GM12878 (cell line): ENCODE measurements at regions not wholly inside any gene's neighbourhood (a gene's known extent, or its start where the extent isn't known, plus 50 kb on each side); places are given as distances from the start of the nearest gene placed in this dataset.

Source experiments
- ATAC-seq: fragments of 200-7000 bp; cut with Tn5 transposase; 3 replicates; pipeline ENCODE4 v1.9.1; 2020; ENCODE audit warnings: mild to moderate bottlenecking, moderate library complexity
- BruUV-seq: library from RNA; stranded (reverse); fragments of 400-500 nt; replicated peaks from 2 replicates; lab custom pipeline; 2021; lab: Mats Ljungman, UMichigan
- CTCF ChIA-PET: fragments of 300-600 bp; sonication (Branson Sonifier 250); formaldehyde crosslinking; extraction: SDS; loops from one replicate; lab custom pipeline; 2021; ENCODE audit warnings: inconsistent platforms; lab: Yijun Ruan, JAX
- POLR2A ChIA-PET: fragments of 350-600 bp; formaldehyde crosslinking; extraction: SDS; loops from one replicate; lab custom pipeline; 2021; ENCODE audit warnings: inconsistent platforms; lab: Charles Lee
- RAD21 ChIA-PET: fragments of 300-600 bp; sonication (Branson Sonifier 250); formaldehyde crosslinking; loops from one replicate; lab custom pipeline; 2023; ENCODE audit warnings: antibody characterized with exemption; ENCODE audit not compliant: unreplicated experiment; lab: Charles Lee
- SMC1A ChIA-PET: fragments of 300-600 bp; sonication (Branson Sonifier 250); formaldehyde crosslinking; loops from one replicate; lab custom pipeline; 2023; ENCODE audit not compliant: unreplicated experiment, uncharacterized antibody; lab: Charles Lee
- DNase-seq: peaks from one replicate; pipeline ENCODE4 v3.0.0-alpha.2; 2011; ENCODE audit warnings: low read depth, low spot score
- FAIRE-seq: peaks from 3 replicates; lab custom pipeline; 2011; peaks lifted over from hg19 to GRCh38; lab: Jason Lieb, UNC
- H2AFZ ChIP-seq: 2 replicates; pipeline ENCODE4 v1.6.0; 2011; ENCODE audit warnings: low read depth, low read length, control low read depth; ENCODE audit not compliant: control insufficient read depth
- H3K27ac ChIP-seq: 2 replicates; pipeline ENCODE4 v1.5.1; 2011; ENCODE audit warnings: control low read depth; ENCODE audit not compliant: control insufficient read depth, insufficient read depth
- H3K27me3 ChIP-seq, 2 experiments: replicated peaks in 1 of 2; 2 replicates each; pipeline versions ENCODE4 v1.6.0 to v1.6.1; 2011; ENCODE audit warnings: low read length in 1 of 2; ENCODE audit not compliant: control insufficient read depth in 2 of 2, insufficient read depth in 2 of 2
- H3K36me3 ChIP-seq, 2 experiments: 2 replicates each; pipeline ENCODE4 v1.5.1; 2011; ENCODE audit warnings: low read length in 1 of 2; ENCODE audit not compliant: control insufficient read depth in 2 of 2, insufficient read depth in 2 of 2
- H3K4me1 ChIP-seq: 2 replicates; pipeline ENCODE4 v1.6.1; 2011; ENCODE audit warnings: mild to moderate bottlenecking, low read length, moderate library complexity, mixed read lengths; ENCODE audit not compliant: control insufficient read depth, insufficient read depth
- H3K4me2 ChIP-seq: 2 replicates; pipeline ENCODE4 v1.6.0; 2011; ENCODE audit warnings: control low read depth; ENCODE audit not compliant: control insufficient read depth, insufficient read depth
- H3K4me3 ChIP-seq: fragments of 200-600 bp; sonication (generic); 2 replicates; pipeline ENCODE4 v1.5.1; 2016
- H3K79me2 ChIP-seq: 2 replicates; pipeline ENCODE4 v1.6.0; 2011; ENCODE audit warnings: low read length; ENCODE audit not compliant: control insufficient read depth, insufficient read depth
- H3K9ac ChIP-seq: 2 replicates; pipeline ENCODE4 v1.8.0; 2011; ENCODE audit warnings: low read length, control low read depth, mixed read lengths; ENCODE audit not compliant: control insufficient read depth, insufficient read depth
- H3K9me3 ChIP-seq: replicated peaks from 3 replicates; pipeline ENCODE4 v1.5.1; 2011; ENCODE audit warnings: mild to moderate bottlenecking, low read length; ENCODE audit not compliant: control insufficient read depth, insufficient read depth
- H4K20me1 ChIP-seq: 2 replicates; pipeline ENCODE4 v1.6.0; 2011; ENCODE audit not compliant: control insufficient read depth, insufficient read depth
- BCL11A ChIP-seq: IDR thresholded peaks from 2 replicates; pipeline ENCODE4 v1.6.1; 2011; ENCODE audit warnings: low read depth, low read length
- BMI1 ChIP-seq: fragments of 450-650 bp; IDR thresholded peaks from 2 replicates; pipeline ENCODE4 v1.6.1; 2016; ENCODE audit warnings: mild to moderate bottlenecking, moderate library complexity, borderline replicate concordance
- CEBPB ChIP-seq, 2 experiments: fragments of 150-350 bp in 1 of 2; IDR thresholded peaks; 2 replicates each; pipeline ENCODE4 v1.6.1; 2012 to 2014; ENCODE audit warnings: low read depth in 2 of 2, low read length in 2 of 2, borderline replicate concordance in 1 of 2, inconsistent platforms in 1 of 2
- HCFC1 ChIP-seq: fragments of 150-350 bp; IDR thresholded peaks from 2 replicates; pipeline ENCODE4 v1.6.1; 2014; ENCODE audit warnings: low read length
- NFYB ChIP-seq: IDR thresholded peaks from 2 replicates; pipeline ENCODE4 v1.6.1; 2011; ENCODE audit warnings: low read depth, mild to moderate bottlenecking, low read length, improper control_type of control experiment, moderate library complexity; ENCODE audit not compliant: insufficient read depth
- RB1 ChIP-seq: fragments of 450-650 bp; formaldehyde crosslinking; IDR thresholded peaks from 2 replicates; pipeline ENCODE4 v1.6.1; 2017; ENCODE audit warnings: mild to moderate bottlenecking, borderline replicate concordance
- RFX5 ChIP-seq: IDR thresholded peaks from 2 replicates; pipeline ENCODE4 v1.6.1; 2011; ENCODE audit warnings: low read depth, low read length, improper control_type of control experiment
- SIN3A ChIP-seq: IDR thresholded peaks from 2 replicates; pipeline ENCODE4 v1.6.1; 2012; ENCODE audit warnings: low read depth, low read length, improper control_type of control experiment
- SIX5 ChIP-seq: IDR thresholded peaks from 2 replicates; pipeline ENCODE4 v1.6.1; 2011; ENCODE audit warnings: mild to moderate bottlenecking, low read depth, low read length, moderate library complexity; ENCODE audit not compliant: severe bottlenecking
- ZNF384 ChIP-seq: IDR thresholded peaks from 2 replicates; pipeline ENCODE4 v1.6.1; 2012; ENCODE audit warnings: low read depth, mild to moderate bottlenecking, low read length, improper control_type of control experiment, borderline replicate concordance
- in situ Hi-C: fragments of 300-500 bp; cut with MboI; formaldehyde crosslinking; loops from 9 replicates; pipeline ENCODE4 v1.14.3; 2018; ENCODE audit warnings: mixed read lengths
- intact Hi-C: fragments of 100-400 bp; cut with micrococcal nuclease; formaldehyde crosslinking; loops from one replicate; pipeline ENCODE4 v1.14.2; 2022; ENCODE audit not compliant: unreplicated experiment
- TF ChIP-seq, protein P1 (sequence below): fragments of 450-650 bp; IDR thresholded peaks from 2 replicates; pipeline ENCODE4 v1.6.1; 2017; ENCODE audit warnings: antibody characterized with exemption, mild to moderate bottlenecking, moderate library complexity
- TF ChIP-seq, protein P2 (sequence below): fragments of 450-650 bp; IDR thresholded peaks from 2 replicates; pipeline ENCODE4 v1.6.1; 2018; ENCODE audit warnings: mild to moderate bottlenecking, low read depth, moderate library complexity; ENCODE audit not compliant: partially characterized antibody

DNA sequence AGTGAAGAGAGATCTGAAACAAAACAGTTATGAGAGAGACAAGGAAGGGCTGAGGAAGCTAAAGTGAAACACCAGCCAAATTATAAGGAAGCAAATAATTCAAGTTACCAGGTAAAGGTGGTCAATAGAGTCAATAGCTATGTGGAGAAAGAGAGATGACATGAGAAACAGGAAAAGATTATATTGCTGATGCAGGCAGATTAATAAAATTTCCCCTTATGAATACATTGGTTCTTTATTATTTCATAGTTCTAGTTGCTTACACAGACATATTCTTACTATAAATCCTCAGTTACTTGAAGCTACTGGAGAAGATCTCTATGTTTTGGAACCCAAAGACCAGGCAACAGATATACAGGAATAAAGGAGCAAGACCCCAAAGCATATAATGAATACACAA, 273.7 kb upstream of the CTSO start:
- in situ Hi-C loops = no loop called here
- SMC1A ChIA-PET = interaction anchor here (0.7 to 1.5 kb wide), 2 partner anchors 23 to 53 kb away, joined by 4 read pairs; no protein-coding TSS in a partner anchor
- no peak for ATAC-seq
- no peaks in the 10 kb centered on the region for H3K27me3 ChIP-seq
- no peaks in the 10 kb centered on the region for H4K20me1 ChIP-seq
- no peak overlapping the region for H3K27ac ChIP-seq
- no peak for DNase-seq
- no peaks in the 10 kb centered on the region for H3K36me3 ChIP-seq
- no peak for FAIRE-seq
- H3K79me2 ChIP-seq = no peaks in the 10 kb centered on the region
- POLR2A ChIA-PET = no interaction called here
- no peaks in the 10 kb centered on the region for H3K9me3 ChIP-seq
- no TSS peak for BruUV-seq
- no peak overlapping the region for H3K9ac ChIP-seq
- no peak overlapping the region for H3K4me2 ChIP-seq
- intact Hi-C loops = no loop called here
- no peaks in the 10 kb centered on the region for H3K4me1 ChIP-seq
- no peak overlapping the region for H3K4me3 ChIP-seq
- TF ChIP-seq BMI1 = no peak
- TF ChIP-seq RB1 = no peak
- no peak for TF ChIP-seq CEBPB (IDR thresholded peaks at IDR 0.05; ENCODE audit: borderline replicate concordance in 1 of 2, low read depth in 2 of 2, low read length in 2 of 2)
- TF ChIP-seq NFYB = no peak
- no peak for TF ChIP-seq HCFC1
- no peak for TF ChIP-seq BCL11A
- TF ChIP-seq, protein P1, sequence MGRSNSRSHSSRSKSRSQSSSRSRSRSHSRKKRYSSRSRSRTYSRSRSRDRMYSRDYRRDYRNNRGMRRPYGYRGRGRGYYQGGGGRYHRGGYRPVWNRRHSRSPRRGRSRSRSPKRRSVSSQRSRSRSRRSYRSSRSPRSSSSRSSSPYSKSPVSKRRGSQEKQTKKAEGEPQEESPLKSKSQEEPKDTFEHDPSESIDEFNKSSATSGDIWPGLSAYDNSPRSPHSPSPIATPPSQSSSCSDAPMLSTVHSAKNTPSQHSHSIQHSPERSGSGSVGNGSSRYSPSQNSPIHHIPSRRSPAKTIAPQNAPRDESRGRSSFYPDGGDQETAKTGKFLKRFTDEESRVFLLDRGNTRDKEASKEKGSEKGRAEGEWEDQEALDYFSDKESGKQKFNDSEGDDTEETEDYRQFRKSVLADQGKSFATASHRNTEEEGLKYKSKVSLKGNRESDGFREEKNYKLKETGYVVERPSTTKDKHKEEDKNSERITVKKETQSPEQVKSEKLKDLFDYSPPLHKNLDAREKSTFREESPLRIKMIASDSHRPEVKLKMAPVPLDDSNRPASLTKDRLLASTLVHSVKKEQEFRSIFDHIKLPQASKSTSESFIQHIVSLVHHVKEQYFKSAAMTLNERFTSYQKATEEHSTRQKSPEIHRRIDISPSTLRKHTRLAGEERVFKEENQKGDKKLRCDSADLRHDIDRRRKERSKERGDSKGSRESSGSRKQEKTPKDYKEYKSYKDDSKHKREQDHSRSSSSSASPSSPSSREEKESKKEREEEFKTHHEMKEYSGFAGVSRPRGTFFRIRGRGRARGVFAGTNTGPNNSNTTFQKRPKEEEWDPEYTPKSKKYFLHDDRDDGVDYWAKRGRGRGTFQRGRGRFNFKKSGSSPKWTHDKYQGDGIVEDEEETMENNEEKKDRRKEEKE = no peak
- no peak for TF ChIP-seq ZNF384
- no peak for TF ChIP-seq SIN3A
- TF ChIP-seq SIX5 = no peak
- TF ChIP-seq RFX5 = no peak
- TF ChIP-seq, protein P2, sequence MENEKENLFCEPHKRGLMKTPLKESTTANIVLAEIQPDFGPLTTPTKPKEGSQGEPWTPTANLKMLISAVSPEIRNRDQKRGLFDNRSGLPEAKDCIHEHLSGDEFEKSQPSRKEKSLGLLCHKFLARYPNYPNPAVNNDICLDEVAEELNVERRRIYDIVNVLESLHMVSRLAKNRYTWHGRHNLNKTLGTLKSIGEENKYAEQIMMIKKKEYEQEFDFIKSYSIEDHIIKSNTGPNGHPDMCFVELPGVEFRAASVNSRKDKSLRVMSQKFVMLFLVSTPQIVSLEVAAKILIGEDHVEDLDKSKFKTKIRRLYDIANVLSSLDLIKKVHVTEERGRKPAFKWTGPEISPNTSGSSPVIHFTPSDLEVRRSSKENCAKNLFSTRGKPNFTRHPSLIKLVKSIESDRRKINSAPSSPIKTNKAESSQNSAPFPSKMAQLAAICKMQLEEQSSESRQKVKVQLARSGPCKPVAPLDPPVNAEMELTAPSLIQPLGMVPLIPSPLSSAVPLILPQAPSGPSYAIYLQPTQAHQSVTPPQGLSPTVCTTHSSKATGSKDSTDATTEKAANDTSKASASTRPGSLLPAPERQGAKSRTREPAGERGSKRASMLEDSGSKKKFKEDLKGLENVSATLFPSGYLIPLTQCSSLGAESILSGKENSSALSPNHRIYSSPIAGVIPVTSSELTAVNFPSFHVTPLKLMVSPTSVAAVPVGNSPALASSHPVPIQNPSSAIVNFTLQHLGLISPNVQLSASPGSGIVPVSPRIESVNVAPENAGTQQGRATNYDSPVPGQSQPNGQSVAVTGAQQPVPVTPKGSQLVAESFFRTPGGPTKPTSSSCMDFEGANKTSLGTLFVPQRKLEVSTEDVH = no peak
- CTCF ChIA-PET = no interaction called here
- H2AFZ ChIP-seq = no peak overlapping the region
- RAD21 ChIA-PET = no interaction called here
